Liver (tissue), 3 donors: ENCODE measurements at regions not wholly inside any gene's neighbourhood (a gene's known extent, or its start where the extent isn't known, plus 50 kb on each side); places are given as distances from the start of the nearest gene placed in this dataset.

Experiments used
- ATF3 ChIP-seq: IDR thresholded peaks from 2 replicates; pipeline ENCODE4 v1.6.1; 2016; ENCODE audit warnings: antibody characterized with exemption
- CTCF ChIP-seq: fragments of 150-350 bp; IDR thresholded peaks from 2 replicates; pipeline ENCODE4 v1.5.1; 2017; ENCODE audit warnings: improper control_type of control experiment, low read depth, low read length; ENCODE audit not compliant: missing input control
- EGR1 ChIP-seq, 2 donors: IDR thresholded peaks; 2 replicates each; pipeline ENCODE4 v1.6.1; 2016 to 2018; ENCODE audit warnings: antibody characterized with exemption in 2 of 2, low read depth in 2 of 2
- FOXA1 ChIP-seq: IDR thresholded peaks from 2 replicates; pipeline ENCODE4 v1.6.1; 2016; ENCODE audit warnings: antibody characterized with exemption
- FOXA2 ChIP-seq: IDR thresholded peaks from 2 replicates; pipeline ENCODE4 v1.6.1; 2016; ENCODE audit warnings: antibody characterized with exemption
- GABPA ChIP-seq, 2 donors: IDR thresholded peaks in 1 of 2; conservative IDR thresholded peaks in 1 of 2; 2 replicates each; pipeline ENCODE4 v1.6.1; 2016; ENCODE audit warnings: antibody characterized with exemption in 2 of 2, mild to moderate bottlenecking in 1 of 2, moderate library complexity in 1 of 2
- JUND ChIP-seq, 2 donors: IDR thresholded peaks; 2 replicates each; pipeline ENCODE4 v1.6.1; 2016; ENCODE audit warnings: antibody characterized with exemption in 2 of 2
- MAX ChIP-seq: IDR thresholded peaks from 2 replicates; pipeline ENCODE4 v1.6.1; 2016; ENCODE audit warnings: antibody characterized with exemption
- RAD21 ChIP-seq, 2 donors: IDR thresholded peaks; 2 replicates each; pipeline ENCODE4 v1.6.1; 2016; ENCODE audit warnings: antibody characterized with exemption in 2 of 2, mild to moderate bottlenecking in 2 of 2
- REST ChIP-seq: IDR thresholded peaks from 2 replicates; pipeline ENCODE4 v1.6.1; 2016; ENCODE audit warnings: antibody characterized with exemption, mild to moderate bottlenecking
- RXRA ChIP-seq, 2 donors: IDR thresholded peaks; 2 replicates each; pipeline ENCODE4 v1.6.1; 2017 to 2018; ENCODE audit warnings: antibody characterized with exemption in 2 of 2, mild to moderate bottlenecking in 1 of 2
- TAF1 ChIP-seq: conservative IDR thresholded peaks from 2 replicates; pipeline ENCODE4 v1.6.1; 2016; ENCODE audit warnings: antibody characterized with exemption, mild to moderate bottlenecking
- YY1 ChIP-seq: IDR thresholded peaks from 2 replicates; pipeline ENCODE4 v1.6.1; 2016; ENCODE audit warnings: antibody characterized with exemption, mild to moderate bottlenecking
- ZBTB33 ChIP-seq: IDR thresholded peaks from 2 replicates; pipeline ENCODE4 v1.6.1; 2016; ENCODE audit warnings: antibody characterized with exemption
- donor health status: healthy.
- donor health status: healthy.

- TF ChIP-seq CTCF (no peak), GABPA (IDR thresholded peaks at IDR 0.05 in 1 of 2, conservative IDR thresholded peaks at IDR 0.05 in 1 of 2) (no peak), ATF3 (no peak), FOXA1 (no peak), EGR1 (IDR thresholded peaks at IDR 0.05; ENCODE audit: low read depth in 2 of 2) (no peak), TAF1 (no peak), RAD21 (IDR thresholded peaks at IDR 0.05) (no peak), YY1 (no peak), RXRA (IDR thresholded peaks at IDR 0.05) (no peak), REST (no peak), MAX (no peak), ZBTB33 (no peak), JUND (IDR thresholded peaks at IDR 0.05) (no peak), FOXA2 (no peak)
Measured at GRCh38 chr11:11142430-11142829, 210.6 kb downstream of the CSNK2A3 start.
